GM08714 (cell line): ENCODE measurements at regions not wholly inside any gene's neighbourhood (a gene's known extent, or its start where the extent isn't known, plus 50 kb on each side); places are given as distances from the start of the nearest gene placed in this dataset.

ENCODE experiments used
- H3K4me3 ChIP-seq: fragments of 200-500 bp; sonication (Bioruptor generic); 2 replicates; pipeline ENCODE4 v1.5.1; 2014; ENCODE audit warnings: mild to moderate bottlenecking, low read length, inconsistent platforms
- ZNF274 ChIP-seq: IDR thresholded peaks from 2 replicates; pipeline ENCODE4 v1.6.1; 2012; ENCODE audit warnings: mild to moderate bottlenecking, low read depth, low read length

- TF ChIP-seq ZNF274, result no peak
- H3K4me3 ChIP-seq, result no peak overlapping the region
These were observed 192.1 kb upstream of the KLF14 start for GRCh38 chr7:130926001-130926691.

GRCh38 chr7:130927062-130927461, 193.1 kb upstream of the KLF14 start:
- no peak overlapping the region for H3K4me3 ChIP-seq
- TF ChIP-seq ZNF274, result no peak

- H3K4me3 ChIP-seq, result no peak overlapping the region
- no peak for TF ChIP-seq ZNF274
These were observed 193.6 kb upstream of the KLF14 start for GRCh38 chr7:130927564-130927963.

DNA sequence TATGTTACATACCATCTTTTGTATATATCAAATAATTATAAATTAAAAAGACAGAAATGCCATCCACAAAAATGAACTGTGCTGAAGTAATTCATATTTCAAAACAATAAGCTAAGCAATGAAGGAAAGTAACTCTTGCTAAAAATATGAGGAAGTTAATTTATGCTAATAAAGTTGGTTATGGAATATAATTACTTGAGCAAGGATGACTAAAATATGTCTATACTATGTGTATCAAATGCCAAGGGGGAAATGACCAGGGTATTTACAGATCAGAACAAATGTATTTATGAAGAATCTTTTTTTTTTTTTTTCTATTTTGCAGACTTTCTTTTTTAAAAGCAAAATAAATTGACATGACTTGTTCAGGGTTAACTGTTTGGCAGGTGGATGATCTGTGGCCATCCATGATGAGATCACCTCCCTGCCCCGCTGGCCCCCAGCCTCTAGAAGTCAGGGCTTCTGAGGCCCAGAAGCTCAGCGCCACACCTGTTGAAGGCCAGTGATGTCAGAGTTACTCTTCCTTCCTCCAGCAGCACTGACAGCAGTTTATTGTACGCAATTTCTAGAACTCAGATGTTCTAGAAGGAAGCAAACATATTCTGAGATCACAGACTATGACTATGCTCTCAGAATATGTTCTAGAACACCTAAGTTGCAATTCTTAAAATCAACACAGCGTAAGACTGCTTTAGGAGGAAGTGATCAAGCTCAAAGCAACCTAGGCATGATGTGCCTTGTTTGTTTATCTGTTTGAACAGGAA, 196.1 kb upstream of the KLF14 start:
- TF ChIP-seq ZNF274, result no peak
- H3K4me3 ChIP-seq, result no peak overlapping the region

DNA sequence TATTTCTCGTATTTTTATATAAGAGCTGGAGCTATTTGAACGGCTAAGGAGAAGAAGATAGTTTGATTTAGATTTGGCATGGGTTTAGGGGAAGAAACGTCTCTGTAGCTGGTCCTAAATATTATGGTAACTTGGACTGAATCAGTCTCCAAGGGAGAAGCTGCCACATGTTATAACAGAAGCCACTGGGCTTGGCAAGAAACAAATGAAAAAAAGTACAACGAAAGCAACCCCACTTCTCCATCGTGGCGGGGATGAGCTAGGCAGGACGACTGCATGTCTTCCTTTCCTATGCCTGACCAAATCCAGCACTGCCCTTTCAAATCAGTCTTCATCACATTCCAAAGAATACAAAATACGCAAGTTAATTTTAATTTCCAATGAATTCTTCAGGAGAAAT, 196.7 kb upstream of the KLF14 start:
- H3K4me3 ChIP-seq, result no peak overlapping the region
- no peak for TF ChIP-seq ZNF274

- no peak for TF ChIP-seq ZNF274
- no peak overlapping the region for H3K4me3 ChIP-seq
These were observed 197.4 kb upstream of the KLF14 start for GRCh38 chr7:130931423-130931822.

DNA sequence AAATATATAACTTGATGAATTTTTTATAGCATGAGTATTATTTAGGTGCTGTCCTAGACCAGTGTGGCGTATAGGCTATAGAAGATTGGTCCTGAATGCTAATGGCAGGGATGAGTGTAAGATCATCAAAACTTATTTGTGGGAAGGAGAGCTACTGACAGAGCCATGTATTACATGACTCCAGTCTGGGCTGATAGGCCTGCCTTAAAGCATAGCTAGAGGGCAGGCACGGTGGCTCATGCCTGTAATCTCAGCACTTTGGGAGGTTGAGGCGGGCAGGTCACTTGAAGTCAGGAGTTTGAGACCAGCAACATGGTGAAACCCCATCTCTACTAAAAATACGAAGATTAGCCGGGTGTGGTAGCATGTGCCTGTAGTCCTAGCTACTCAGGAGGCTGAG, 198.1 kb upstream of the KLF14 start:
- no peak overlapping the region for H3K4me3 ChIP-seq
- TF ChIP-seq ZNF274, result no peak

DNA sequence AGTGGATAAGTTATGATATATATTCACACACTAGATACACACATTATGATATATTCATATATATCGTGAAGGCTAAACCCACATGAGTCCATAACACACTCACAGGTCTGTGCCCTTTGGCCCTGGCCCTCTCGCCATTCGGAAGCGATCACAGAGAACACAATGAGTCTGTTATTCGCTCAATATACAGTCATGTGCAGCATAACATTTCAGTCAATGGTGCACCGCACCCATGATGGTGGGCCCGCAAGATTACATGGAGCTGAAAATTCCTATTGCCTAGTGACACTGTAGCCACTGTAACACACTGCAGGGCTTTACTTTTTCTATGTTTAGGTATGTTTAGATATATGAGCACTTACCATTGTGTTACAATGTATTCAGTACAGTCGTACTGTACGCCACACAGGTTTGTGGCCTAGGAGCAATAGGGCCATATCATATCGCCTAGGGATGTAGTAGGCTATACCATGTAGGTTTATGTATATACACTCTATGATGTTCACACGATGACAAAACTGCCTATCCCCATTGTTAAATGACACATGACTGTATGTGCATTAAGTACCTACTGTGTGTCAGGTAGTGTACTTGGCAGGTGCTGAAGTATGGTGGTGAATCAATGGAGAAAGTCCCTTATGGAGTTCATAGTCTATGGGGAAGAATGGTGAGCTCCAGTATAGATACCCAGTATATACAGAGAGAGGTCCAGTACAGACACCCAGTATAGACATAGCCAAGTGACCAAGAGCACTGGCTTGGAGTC, 198.8 kb upstream of the KLF14 start:
- no peak overlapping the region for H3K4me3 ChIP-seq
- TF ChIP-seq ZNF274, result no peak

DNA sequence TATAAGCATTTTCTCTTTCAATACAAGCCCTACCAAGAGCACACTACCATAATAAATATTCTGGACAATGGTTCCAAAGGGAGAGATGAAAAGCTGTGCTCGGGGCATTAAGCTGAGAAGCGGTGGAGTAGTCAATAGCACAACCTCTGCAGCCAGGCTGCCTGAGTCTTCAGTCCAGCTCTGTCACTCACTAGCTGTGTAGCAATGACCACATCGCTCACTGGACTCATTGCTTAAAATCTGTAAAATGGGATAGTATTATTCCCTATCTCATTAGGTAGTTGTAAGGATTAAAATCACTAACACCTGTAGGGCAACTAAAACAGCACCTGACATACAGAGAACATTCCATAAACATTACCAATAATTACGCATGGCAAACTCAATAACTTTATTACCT, 199.9 kb upstream of the KLF14 start:
- TF ChIP-seq ZNF274, result no peak
- H3K4me3 ChIP-seq, result no peak overlapping the region

DNA sequence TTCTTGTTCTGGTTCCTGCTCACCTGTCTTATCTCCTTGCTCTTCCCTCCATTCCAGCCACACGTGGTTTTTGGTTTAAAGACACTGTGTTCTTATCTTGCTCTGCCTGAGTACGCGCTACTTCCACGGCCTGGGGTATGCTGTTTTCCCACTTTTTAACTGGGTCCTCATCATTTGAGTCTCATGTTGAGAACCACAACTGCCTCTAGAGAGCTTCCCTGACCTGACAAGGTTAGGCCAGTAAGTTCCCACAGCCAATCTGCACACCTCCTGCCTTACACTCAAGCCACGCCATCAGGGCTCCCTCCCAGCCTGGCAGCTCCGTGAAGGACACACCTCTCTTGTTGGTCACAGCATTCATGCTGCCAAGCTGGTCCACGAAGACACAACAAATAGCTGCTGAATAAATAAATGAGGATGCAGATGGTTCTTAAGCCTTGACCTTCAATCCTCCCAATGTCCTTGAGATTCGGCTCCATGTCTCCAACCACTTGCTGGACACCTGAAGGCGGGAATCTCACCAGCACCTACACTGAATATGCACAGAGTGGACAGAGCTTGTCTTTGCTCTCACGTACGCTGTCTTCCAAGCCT, 201.7 kb upstream of the KLF14 start:
- no peak for TF ChIP-seq ZNF274
- no peak overlapping the region for H3K4me3 ChIP-seq

DNA sequence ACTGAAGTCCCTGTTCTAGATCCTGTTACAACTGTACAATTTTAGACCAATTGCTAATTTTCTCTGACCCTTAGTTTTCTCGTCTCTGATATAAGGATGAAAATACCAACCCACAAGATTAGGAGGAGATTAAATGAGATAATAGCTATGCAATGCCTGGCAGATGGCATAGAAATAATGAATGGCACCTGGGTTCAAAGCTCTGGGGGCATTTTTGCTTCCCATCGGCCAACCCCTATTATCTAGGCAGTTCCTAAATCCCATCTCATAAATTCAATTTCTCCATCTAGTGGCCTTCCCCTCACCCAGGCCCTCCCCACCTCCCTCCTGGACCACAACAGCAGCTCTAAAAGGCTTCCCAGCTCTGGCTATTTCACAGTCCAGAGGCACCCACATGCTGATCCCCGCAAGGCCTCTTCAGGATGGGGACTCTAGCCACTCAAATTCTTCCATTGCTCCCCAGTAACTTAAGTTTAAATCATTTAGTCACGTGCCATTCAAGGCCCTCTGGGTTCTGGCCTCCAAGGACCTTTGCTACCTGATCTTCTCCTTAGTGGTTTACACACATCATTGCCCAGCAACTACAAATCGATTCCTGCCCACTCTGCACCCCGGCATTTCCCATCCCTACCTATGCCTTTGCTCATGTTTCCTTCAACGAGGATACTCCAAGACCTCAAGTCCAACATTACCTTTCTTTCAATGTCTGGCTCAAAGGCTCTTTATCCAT, 202.4 kb upstream of the KLF14 start:
- TF ChIP-seq ZNF274, result no peak

GRCh38 chr7:130937016-130937415, 203.0 kb upstream of the KLF14 start:
- H3K4me3 ChIP-seq, result no peak overlapping the region
- TF ChIP-seq ZNF274, result no peak

More for the DNA sequence above, 202.4 kb upstream of the KLF14 start:
- H3K4me3 ChIP-seq, result no peak overlapping the region

GRCh38 chr7:130937830-130938229, 203.8 kb upstream of the KLF14 start:
- H3K4me3 ChIP-seq, result no peak overlapping the region
- no peak for TF ChIP-seq ZNF274

- no peak overlapping the region for H3K4me3 ChIP-seq
- no peak for TF ChIP-seq ZNF274
These were observed 204.7 kb upstream of the KLF14 start for GRCh38 chr7:130938661-130939060.
